GM23338 (cell line): ENCODE measurements at regions not wholly inside any gene's neighbourhood (a gene's known extent, or its start where the extent isn't known, plus 50 kb on each side); places are given as distances from the start of the nearest gene placed in this dataset.
A peak's percentile ranks its signal among the peaks of the same experiment; 100 is the strongest.

ENCODE experiments used
- ATAC-seq: fragments of 200-7000 bp; cut with Tn5 transposase; 3 replicates; pipeline ENCODE4 v1.9.1; 2020
- DNase-seq: peaks from one replicate; pipeline ENCODE4 v3.0.0-alpha.2; 2015; ENCODE audit warnings: low spot score
- H2AFZ ChIP-seq: fragments of 200-600 bp; sonication (generic); 2 replicates; pipeline ENCODE4 v1.8.0; 2016; ENCODE audit warnings: antibody characterized with exemption, mild to moderate bottlenecking, moderate library complexity
- H3F3A ChIP-seq: fragments of 200-600 bp; sonication (generic); replicated peaks from 2 replicates; pipeline ENCODE4 v1.8.0; 2017; ENCODE audit warnings: antibody characterized with exemption, mixed run types, low read depth
- H3K27ac ChIP-seq: fragments of 200-600 bp; sonication (generic); 2 replicates; pipeline ENCODE4 v1.6.1; 2016; ENCODE audit warnings: low read depth
- H3K27me3 ChIP-seq: fragments of 200-600 bp; sonication (generic); 2 replicates; pipeline ENCODE4 v1.8.0; 2016; ENCODE audit warnings: mild to moderate bottlenecking, mixed run types, moderate library complexity; ENCODE audit not compliant: insufficient read depth
- H3K36me3 ChIP-seq: fragments of 200-600 bp; sonication (generic); 2 replicates; pipeline ENCODE4 v1.8.0; 2016; ENCODE audit warnings: mild to moderate bottlenecking; ENCODE audit not compliant: insufficient read depth
- H3K4me1 ChIP-seq: fragments of 200-600 bp; sonication (generic); 2 replicates; pipeline ENCODE4 v1.8.0; 2016; ENCODE audit warnings: mild to moderate bottlenecking, moderate library complexity; ENCODE audit not compliant: insufficient read depth
- H3K4me2 ChIP-seq: fragments of 200-600 bp; sonication (generic); 2 replicates; pipeline ENCODE4 v1.7.1; 2017; ENCODE audit warnings: mixed run types
- H3K4me3 ChIP-seq: fragments of 200-600 bp; sonication (generic); 2 replicates; pipeline ENCODE4 v1.6.1; 2016; ENCODE audit warnings: mixed run types
- H3K79me2 ChIP-seq: fragments of 200-600 bp; sonication (generic); replicated peaks from 2 replicates; pipeline ENCODE4 v1.8.0; 2017; ENCODE audit warnings: mild to moderate bottlenecking; ENCODE audit not compliant: insufficient read depth
- H3K9me2 ChIP-seq: fragments of 200-600 bp; sonication (generic); 2 replicates; pipeline ENCODE4 v1.8.0; 2017; ENCODE audit not compliant: insufficient read depth
- H4K20me1 ChIP-seq: fragments of 200-600 bp; sonication (generic); replicated peaks from 2 replicates; pipeline ENCODE4 v1.8.0; 2017; ENCODE audit warnings: mild to moderate bottlenecking; ENCODE audit not compliant: insufficient read depth
- H3K27ac Mint-ChIP-seq: 2 replicates; pipeline ENCODE4 v1.8.0; 2020; ENCODE audit warnings: inconsistent platforms, mild to moderate bottlenecking, moderate library complexity, mixed read lengths
- H3K27me3 Mint-ChIP-seq: 3 replicates; pipeline ENCODE4 v1.8.0; 2022; ENCODE audit warnings: low read depth, mild to moderate bottlenecking, moderate library complexity, mixed read lengths, inconsistent platforms; ENCODE audit not compliant: insufficient read depth, poor library complexity
- H3K36me3 Mint-ChIP-seq: 3 replicates; pipeline ENCODE4 v1.8.0; 2021; ENCODE audit warnings: low read depth, mild to moderate bottlenecking, inconsistent platforms, moderate library complexity, mixed read lengths
- H3K4me1 Mint-ChIP-seq: 3 replicates; pipeline ENCODE4 v1.8.0; 2020; ENCODE audit warnings: mild to moderate bottlenecking, inconsistent platforms, mixed read lengths
- H3K4me3 Mint-ChIP-seq: 3 replicates; pipeline ENCODE4 v1.8.0; 2021; ENCODE audit warnings: moderate library complexity, mild to moderate bottlenecking, inconsistent platforms, mixed read lengths
- H3K9me3 Mint-ChIP-seq: 3 replicates; pipeline ENCODE4 v1.8.0; 2020; ENCODE audit warnings: moderate library complexity, mild to moderate bottlenecking, inconsistent platforms, mixed read lengths
- CREB1 ChIP-seq: fragments of 250-450 bp; sonication (Bioruptor Pico); IDR thresholded peaks from 2 replicates; pipeline ENCODE4 v1.5.0; 2020; ENCODE audit warnings: low read depth, mild to moderate bottlenecking, moderate library complexity
- EZH2 ChIP-seq: fragments of 200-600 bp; sonication (generic); IDR thresholded peaks from one replicate; pipeline ENCODE4 v1.8.0; 2017; ENCODE audit warnings: antibody characterized with exemption, mild to moderate bottlenecking, low read depth; ENCODE audit not compliant: unreplicated experiment
- JUNB ChIP-seq: IDR thresholded peaks from one replicate; pipeline ENCODE4 v1.6.1; 2016; ENCODE audit warnings: antibody characterized with exemption; ENCODE audit not compliant: unreplicated experiment
- POLR2AphosphoS5 ChIP-seq: IDR thresholded peaks from 2 replicates; pipeline ENCODE4 v1.6.1; 2016; ENCODE audit warnings: antibody characterized with exemption, low read depth
- ZNF114 ChIP-seq: fragments of 250-450 bp; sonication (Bioruptor Pico); IDR thresholded peaks from 2 replicates; pipeline ENCODE4 v1.5.0; 2020; ENCODE audit warnings: mild to moderate bottlenecking, moderate library complexity
- TF ChIP-seq, protein P1 (sequence below): fragments of 250-450 bp; sonication (Bioruptor Pico); IDR thresholded peaks from 2 replicates; pipeline ENCODE4 v1.5.0; 2020; ENCODE audit warnings: mild to moderate bottlenecking, moderate library complexity
- TF ChIP-seq, protein P2 (sequence below): IDR thresholded peaks from one replicate; pipeline ENCODE4 v1.6.1; 2018; ENCODE audit warnings: antibody characterized with exemption; ENCODE audit not compliant: unreplicated experiment
- TF ChIP-seq, protein P3 (sequence below): IDR thresholded peaks from 2 replicates; pipeline ENCODE4 v1.6.1; 2016; ENCODE audit warnings: antibody characterized with exemption

- DNase-seq, result no peak
- peaks cover 39% of the 10 kb centered on the region for H3K4me1 ChIP-seq
- H3K4me3 ChIP-seq, result no peak overlapping the region
- Mint-ChIP-seq H3K4me1 (peaks cover 48% of the 10 kb centered on the region), H3K9me3 (peaks cover 3% of the 10 kb centered on the region; the same call in 1 of the 3 replicates), H3K27ac (no peak overlapping the region), H3K4me3 (no peak overlapping the region; the same call in 2 of the 3 replicates), H3K27me3 (peaks cover 23% of the 10 kb centered on the region), H3K36me3 (peaks cover 22% of the 10 kb centered on the region)
- no peaks in the 10 kb centered on the region for H3F3A ChIP-seq
- H3K27me3 ChIP-seq, result no peaks in the 10 kb centered on the region
- H4K20me1 ChIP-seq, result no peaks in the 10 kb centered on the region
- TF ChIP-seq, protein P1, sequence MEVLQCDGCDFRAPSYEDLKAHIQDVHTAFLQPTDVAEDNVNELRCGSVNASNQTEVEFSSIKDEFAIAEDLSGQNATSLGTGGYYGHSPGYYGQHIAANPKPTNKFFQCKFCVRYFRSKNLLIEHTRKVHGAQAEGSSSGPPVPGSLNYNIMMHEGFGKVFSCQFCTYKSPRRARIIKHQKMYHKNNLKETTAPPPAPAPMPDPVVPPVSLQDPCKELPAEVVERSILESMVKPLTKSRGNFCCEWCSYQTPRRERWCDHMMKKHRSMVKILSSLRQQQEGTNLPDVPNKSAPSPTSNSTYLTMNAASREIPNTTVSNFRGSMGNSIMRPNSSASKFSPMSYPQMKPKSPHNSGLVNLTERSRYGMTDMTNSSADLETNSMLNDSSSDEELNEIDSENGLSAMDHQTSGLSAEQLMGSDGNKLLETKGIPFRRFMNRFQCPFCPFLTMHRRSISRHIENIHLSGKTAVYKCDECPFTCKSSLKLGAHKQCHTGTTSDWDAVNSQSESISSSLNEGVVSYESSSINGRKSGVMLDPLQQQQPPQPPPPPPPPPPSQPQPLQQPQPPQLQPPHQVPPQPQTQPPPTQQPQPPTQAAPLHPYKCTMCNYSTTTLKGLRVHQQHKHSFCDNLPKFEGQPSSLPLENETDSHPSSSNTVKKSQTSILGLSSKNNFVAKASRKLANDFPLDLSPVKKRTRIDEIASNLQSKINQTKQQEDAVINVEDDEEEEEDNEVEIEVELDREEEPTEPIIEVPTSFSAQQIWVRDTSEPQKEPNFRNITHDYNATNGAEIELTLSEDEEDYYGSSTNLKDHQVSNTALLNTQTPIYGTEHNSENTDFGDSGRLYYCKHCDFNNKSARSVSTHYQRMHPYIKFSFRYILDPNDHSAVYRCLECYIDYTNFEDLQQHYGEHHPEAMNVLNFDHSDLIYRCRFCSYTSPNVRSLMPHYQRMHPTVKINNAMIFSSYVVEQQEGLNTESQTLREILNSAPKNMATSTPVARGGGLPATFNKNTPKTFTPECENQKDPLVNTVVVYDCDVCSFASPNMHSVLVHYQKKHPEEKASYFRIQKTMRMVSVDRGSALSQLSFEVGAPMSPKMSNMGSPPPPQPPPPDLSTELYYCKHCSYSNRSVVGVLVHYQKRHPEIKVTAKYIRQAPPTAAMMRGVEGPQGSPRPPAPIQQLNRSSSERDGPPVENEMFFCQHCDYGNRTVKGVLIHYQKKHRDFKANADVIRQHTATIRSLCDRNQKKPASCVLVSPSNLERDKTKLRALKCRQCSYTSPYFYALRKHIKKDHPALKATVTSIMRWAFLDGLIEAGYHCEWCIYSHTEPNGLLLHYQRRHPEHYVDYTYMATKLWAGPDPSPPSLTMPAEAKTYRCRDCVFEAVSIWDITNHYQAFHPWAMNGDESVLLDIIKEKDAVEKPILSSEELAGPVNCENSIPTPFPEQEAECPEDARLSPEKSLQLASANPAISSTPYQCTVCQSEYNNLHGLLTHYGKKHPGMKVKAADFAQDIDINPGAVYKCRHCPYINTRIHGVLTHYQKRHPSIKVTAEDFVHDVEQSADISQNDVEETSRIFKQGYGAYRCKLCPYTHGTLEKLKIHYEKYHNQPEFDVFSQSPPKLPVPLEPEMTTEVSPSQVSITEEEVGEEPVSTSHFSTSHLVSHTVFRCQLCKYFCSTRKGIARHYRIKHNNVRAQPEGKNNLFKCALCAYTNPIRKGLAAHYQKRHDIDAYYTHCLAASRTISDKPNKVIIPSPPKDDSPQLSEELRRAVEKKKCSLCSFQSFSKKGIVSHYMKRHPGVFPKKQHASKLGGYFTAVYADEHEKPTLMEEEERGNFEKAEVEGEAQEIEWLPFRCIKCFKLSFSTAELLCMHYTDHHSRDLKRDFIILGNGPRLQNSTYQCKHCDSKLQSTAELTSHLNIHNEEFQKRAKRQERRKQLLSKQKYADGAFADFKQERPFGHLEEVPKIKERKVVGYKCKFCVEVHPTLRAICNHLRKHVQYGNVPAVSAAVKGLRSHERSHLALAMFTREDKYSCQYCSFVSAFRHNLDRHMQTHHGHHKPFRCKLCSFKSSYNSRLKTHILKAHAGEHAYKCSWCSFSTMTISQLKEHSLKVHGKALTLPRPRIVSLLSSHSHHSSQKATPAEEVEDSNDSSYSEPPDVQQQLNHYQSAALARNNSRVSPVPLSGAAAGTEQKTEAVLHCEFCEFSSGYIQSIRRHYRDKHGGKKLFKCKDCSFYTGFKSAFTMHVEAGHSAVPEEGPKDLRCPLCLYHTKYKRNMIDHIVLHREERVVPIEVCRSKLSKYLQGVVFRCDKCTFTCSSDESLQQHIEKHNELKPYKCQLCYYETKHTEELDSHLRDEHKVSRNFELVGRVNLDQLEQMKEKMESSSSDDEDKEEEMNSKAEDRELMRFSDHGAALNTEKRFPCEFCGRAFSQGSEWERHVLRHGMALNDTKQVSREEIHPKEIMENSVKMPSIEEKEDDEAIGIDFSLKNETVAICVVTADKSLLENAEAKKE, result no peak
- H3K9me2 ChIP-seq, result 0 out of 2 replicates have a peak, but pooled peaks cover 7% of the 10 kb centered on the region
- H3K36me3 ChIP-seq, result no peaks in the 10 kb centered on the region
- peaks cover 6% of the 10 kb centered on the region for H3K79me2 ChIP-seq
- H3K4me2 ChIP-seq, result no peak overlapping the region
- no peak overlapping the region for H3K27ac ChIP-seq
- H2AFZ ChIP-seq, result no peak overlapping the region
- peak; percentile 52 for ATAC-seq
These were observed 104.6 kb downstream of the TLR5 start for GRCh38 chr1:223038288-223039006.

GRCh38 chr1:223039990-223040389 is 103.1 kb downstream of the TLR5 start:
- H3K4me2 ChIP-seq, result no peak overlapping the region
- Mint-ChIP-seq H3K9me3 (peaks cover 11% of the 10 kb centered on the region), H3K4me1 (peaks cover 36% of the 10 kb centered on the region), H3K27ac (no peak overlapping the region), H3K4me3 (no peak overlapping the region; the same call in 2 of the 3 replicates), H3K27me3 (peaks cover 25% of the 10 kb centered on the region), H3K36me3 (peaks cover 35% of the 10 kb centered on the region)
- H3K4me3 ChIP-seq, result no peak overlapping the region
- H3K27me3 ChIP-seq, result no peaks in the 10 kb centered on the region
- H3F3A ChIP-seq, result no peaks in the 10 kb centered on the region
- H2AFZ ChIP-seq, result no peak overlapping the region
- H3K9me2 ChIP-seq, result 0 out of 2 replicates have a peak, but pooled peaks cover 7% of the 10 kb centered on the region
- no peak for ATAC-seq
- no peaks in the 10 kb centered on the region for H3K79me2 ChIP-seq
- H3K27ac ChIP-seq, result no peak overlapping the region
- H4K20me1 ChIP-seq, result no peaks in the 10 kb centered on the region
- 0 out of 2 replicates have a peak, but pooled peaks cover 5% of the 10 kb centered on the region for H3K36me3 ChIP-seq
- DNase-seq, result no peak
- H3K4me1 ChIP-seq, result peaks cover 25% of the 10 kb centered on the region
- TF ChIP-seq ZNF114 (CRISPR knock-in tag) (no peak), CREB1 (CRISPR knock-in tag) (no peak), JUNB (no peak), POLR2AphosphoS5 (no peak), EZH2 (no peak)
- TF ChIP-seq, protein P2, sequence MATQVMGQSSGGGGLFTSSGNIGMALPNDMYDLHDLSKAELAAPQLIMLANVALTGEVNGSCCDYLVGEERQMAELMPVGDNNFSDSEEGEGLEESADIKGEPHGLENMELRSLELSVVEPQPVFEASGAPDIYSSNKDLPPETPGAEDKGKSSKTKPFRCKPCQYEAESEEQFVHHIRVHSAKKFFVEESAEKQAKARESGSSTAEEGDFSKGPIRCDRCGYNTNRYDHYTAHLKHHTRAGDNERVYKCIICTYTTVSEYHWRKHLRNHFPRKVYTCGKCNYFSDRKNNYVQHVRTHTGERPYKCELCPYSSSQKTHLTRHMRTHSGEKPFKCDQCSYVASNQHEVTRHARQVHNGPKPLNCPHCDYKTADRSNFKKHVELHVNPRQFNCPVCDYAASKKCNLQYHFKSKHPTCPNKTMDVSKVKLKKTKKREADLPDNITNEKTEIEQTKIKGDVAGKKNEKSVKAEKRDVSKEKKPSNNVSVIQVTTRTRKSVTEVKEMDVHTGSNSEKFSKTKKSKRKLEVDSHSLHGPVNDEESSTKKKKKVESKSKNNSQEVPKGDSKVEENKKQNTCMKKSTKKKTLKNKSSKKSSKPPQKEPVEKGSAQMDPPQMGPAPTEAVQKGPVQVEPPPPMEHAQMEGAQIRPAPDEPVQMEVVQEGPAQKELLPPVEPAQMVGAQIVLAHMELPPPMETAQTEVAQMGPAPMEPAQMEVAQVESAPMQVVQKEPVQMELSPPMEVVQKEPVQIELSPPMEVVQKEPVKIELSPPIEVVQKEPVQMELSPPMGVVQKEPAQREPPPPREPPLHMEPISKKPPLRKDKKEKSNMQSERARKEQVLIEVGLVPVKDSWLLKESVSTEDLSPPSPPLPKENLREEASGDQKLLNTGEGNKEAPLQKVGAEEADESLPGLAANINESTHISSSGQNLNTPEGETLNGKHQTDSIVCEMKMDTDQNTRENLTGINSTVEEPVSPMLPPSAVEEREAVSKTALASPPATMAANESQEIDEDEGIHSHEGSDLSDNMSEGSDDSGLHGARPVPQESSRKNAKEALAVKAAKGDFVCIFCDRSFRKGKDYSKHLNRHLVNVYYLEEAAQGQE, result no peak
- TF ChIP-seq, protein P3, sequence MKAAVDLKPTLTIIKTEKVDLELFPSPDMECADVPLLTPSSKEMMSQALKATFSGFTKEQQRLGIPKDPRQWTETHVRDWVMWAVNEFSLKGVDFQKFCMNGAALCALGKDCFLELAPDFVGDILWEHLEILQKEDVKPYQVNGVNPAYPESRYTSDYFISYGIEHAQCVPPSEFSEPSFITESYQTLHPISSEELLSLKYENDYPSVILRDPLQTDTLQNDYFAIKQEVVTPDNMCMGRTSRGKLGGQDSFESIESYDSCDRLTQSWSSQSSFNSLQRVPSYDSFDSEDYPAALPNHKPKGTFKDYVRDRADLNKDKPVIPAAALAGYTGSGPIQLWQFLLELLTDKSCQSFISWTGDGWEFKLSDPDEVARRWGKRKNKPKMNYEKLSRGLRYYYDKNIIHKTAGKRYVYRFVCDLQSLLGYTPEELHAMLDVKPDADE, result no peak
